ENCODE measurements at regions not wholly inside any gene's neighbourhood (a gene's known extent, or its start where the extent isn't known, plus 50 kb on each side); places are given as distances from the start of the nearest gene placed in this dataset.
"Not testable (repeated sequence)": the region's sequence is repeated elsewhere in the genome, so short reads cannot be mapped to it uniquely, and the experiment has no call there.

DNA sequence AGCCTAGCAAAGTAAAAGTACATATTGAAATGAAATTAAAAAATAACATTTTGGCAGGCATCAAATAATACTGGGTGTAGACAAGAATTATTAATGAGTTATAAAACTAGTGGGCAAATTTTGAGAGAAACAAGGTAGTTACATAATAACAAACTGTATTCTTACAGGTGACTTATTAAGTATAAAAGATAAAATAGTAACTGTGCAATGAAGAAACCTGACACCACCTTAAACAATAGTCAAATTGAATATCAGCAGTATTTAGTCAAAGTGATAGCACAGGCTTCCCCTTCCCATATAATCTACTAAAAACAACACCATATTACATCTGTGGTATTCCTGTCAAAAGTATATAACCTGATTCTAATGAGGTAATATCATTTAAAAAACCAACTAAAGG is 1099.8 kb upstream of the CRIM1 start:
- no peak for DNase-seq

- DNase-seq = no peak
These were observed 1104.4 kb upstream of the CRIM1 start for GRCh38 chr2:35251156-35251555.

DNA sequence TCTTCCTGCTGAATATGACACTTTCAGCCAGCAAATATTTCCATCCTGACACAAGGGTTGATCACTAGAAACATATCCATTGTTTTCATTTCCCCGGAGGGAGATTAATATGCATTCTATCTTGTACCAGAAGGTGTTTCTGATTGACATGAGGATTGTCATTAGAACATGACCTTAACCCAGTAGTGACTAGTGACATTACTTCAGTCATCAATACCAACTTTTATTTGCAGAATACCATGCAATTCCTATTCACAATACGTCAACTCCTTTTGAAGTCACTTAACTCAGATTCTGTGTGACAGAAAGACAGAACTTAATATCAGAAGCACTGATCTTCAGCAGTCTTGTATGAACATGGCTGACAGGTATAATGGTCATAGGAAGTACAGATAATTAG is 1108.9 kb upstream of the CRIM1 start:
- no peak for DNase-seq

GRCh38 chr2:35228584-35228983 is 1127.0 kb upstream of the CRIM1 start:
- DNase-seq = no peak

- no peak for DNase-seq
These were observed 1135.1 kb upstream of the CRIM1 start for GRCh38 chr2:35220461-35220860.

DNA sequence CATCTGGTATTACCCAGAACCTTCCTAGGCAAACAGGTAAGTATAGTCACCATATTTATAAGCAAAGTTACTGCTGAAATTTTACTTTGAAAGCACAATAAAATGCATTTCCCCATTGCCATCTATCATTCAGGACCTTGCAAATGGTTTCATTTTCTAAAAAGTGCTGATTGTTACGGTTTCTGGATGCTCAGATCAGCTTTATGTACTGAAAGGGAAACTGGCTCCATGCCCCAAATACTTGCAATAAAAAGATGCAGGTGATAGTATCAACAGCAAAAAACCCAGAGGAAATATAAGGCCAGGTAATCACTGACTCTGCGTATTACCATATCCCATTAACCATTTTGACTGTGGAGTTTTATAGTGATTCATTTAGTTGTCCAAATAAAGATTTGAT is 1150.7 kb upstream of the CRIM1 start:
- DNase-seq = no peak

- no peak for DNase-seq
These were observed 1151.3 kb upstream of the CRIM1 start for GRCh38 chr2:35204323-35204722.

- no peak for DNase-seq
These were observed 1156.3 kb upstream of the CRIM1 start for GRCh38 chr2:35199298-35199697.

DNA sequence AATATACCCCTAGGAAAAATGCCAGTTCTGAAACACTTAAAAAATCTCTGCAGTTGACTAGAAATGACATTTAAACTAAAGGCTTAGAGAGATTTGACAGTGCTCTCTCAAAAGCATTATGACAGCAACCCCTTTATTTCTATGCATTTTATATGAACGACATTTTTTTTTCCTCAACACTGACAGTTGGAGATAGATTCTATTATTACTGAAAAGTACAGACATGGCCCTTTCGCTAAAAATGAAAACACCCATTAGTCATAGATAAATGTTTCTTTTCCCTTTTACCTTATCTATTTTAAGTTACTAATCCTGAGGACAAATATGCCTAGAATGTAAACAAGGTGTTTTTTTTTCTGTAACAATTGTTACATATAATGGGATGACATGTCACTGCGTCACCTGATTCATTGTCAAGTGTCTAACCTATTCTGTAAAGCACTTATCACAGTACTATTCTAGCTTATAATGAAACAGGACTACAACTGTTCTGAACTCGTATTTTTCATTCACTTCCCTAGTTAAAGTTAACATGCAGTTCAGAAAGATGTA is 1169.6 kb upstream of the CRIM1 start:
- DNase-seq = no peak

DNA sequence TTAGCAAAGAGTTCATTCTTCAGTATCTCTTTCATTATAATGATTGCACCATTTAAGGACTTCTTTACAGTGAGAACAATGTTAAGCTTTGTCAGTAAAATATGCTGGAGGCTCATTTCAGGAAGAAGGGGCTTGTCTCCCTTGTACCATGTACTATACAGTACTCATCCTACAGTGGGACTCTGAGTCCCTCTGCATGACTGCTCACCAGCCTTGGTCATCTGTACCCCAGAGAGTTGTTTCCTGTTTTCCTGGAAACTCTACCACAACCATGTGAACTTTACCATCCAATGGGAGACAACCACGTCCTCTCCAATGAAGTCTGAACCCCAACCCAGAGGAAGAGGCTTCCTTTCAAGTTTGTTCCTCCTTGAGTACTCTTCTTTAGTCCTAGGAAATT is 1171.1 kb upstream of the CRIM1 start:
- no peak for DNase-seq

DNA sequence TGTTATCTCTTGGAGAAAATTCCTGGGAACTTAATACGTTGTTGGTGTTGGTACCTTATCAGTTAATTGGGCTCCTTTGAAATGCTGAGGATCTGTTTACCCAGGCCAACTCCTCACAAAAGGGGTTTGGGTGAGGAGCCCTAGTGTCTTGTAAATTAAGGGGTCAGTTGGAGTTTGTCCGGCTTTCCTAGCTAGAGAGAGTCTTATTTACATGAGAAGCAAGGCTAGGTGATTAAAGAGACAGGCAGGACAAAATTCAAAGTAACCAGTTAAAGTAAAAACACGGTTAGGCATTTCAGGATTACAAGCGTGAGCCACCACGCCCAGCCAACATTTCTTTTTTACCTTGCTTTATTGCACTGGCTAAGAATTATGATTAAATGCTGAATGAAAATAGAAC is 1178.9 kb upstream of the CRIM1 start:
- DNase-seq = not testable (repeated sequence)

- no peak for DNase-seq
These were observed 1180.7 kb upstream of the CRIM1 start for GRCh38 chr2:35174845-35175244.

DNA sequence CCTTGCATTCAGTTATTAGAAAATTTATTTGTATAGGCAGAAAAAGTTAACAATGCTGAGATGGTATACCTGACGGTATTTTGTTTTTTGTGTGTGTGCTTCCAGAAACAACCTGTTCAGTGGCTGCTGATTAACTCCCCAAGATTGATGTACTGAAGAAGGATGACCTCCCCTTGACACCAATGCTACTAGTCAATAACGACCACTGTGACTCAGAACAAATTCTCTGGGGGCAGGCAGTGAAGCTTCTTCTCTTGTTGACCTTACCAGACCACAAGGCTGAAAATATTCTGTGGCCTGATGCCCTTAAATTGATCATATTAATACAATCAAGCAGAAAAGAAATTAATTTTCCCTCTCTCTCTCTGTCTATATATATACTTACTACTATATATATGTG is 1182.9 kb upstream of the CRIM1 start:
- no peak for DNase-seq

GRCh38 chr2:35168351-35168750 is 1187.2 kb upstream of the CRIM1 start:
- DNase-seq = no peak

DNA sequence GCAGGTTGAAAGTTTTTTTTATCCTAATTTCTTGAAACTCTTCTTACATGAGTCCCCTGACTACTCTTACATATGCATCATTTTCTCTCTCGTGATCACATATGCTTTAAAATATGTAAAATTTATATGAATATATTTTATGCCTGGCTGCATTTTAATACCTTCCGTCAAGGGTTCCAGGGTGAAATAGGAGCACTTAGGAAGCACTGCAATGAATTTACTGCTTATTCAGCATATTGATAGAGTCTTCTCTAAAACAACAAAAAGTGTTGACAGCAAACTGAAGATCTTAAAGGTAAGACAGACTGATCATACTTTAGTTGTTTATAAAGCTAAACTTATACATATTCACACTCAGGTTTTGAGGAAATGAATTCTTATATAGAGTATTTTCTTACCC is 1191.6 kb upstream of the CRIM1 start:
- DNase-seq = no peak

- no peak for DNase-seq
These were observed 1194.7 kb upstream of the CRIM1 start for GRCh38 chr2:35160871-35161270.

DNA sequence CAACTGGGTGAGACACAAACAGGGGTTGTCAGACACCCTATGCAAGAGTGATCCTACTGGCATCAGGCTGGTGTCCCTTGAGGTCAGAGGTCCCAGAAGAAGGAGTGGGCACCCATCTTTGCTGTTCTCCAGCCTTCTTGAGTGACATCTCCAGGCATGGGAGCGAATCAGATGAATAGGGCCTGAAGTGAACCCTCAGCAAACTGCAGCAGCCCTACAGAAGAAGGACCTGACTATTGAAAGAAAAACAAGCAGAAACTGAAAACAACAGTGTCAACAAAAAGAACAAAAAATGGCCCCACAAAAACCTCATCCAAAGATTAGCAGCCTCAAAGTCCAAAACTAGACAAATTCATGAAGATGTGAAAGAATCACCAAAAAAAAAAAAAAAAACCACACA is 1229.7 kb upstream of the CRIM1 start:
- DNase-seq = no peak

GRCh38 chr2:35125278-35125677 is 1230.3 kb upstream of the CRIM1 start:
- no peak for DNase-seq

- DNase-seq = no peak
These were observed 1239.4 kb upstream of the CRIM1 start for GRCh38 chr2:35116151-35116550.

DNA sequence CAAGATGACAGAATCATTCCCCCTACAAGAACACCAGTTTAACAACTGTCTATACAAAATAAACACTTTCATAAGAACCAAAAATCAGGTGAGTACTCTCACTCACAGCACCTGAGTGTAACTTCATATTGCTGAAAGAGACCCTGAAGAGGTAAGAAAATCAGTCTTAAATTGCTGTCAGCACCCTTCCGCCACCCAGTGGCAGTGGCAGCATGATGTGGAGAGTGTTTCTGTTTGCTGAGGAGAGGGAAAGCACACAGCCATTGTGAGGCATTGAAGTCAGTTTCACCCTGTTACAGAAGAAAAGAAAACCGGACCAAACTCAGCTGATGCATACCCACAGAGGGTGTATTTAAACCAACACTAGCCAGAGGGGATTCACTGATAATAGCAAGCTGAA is 1240.8 kb upstream of the CRIM1 start:
- DNase-seq = no peak

GRCh38 chr2:35112367-35112766 is 1243.2 kb upstream of the CRIM1 start:
- not testable (repeated sequence) for DNase-seq

GRCh38 chr2:35104309-35104708 is 1251.3 kb upstream of the CRIM1 start:
- no peak for DNase-seq

- DNase-seq = no peak
These were observed 1256.2 kb upstream of the CRIM1 start for GRCh38 chr2:35099342-35099741.

GRCh38 chr2:35082072-35082471 is 1273.5 kb upstream of the CRIM1 start:
- DNase-seq = no peak

DNA sequence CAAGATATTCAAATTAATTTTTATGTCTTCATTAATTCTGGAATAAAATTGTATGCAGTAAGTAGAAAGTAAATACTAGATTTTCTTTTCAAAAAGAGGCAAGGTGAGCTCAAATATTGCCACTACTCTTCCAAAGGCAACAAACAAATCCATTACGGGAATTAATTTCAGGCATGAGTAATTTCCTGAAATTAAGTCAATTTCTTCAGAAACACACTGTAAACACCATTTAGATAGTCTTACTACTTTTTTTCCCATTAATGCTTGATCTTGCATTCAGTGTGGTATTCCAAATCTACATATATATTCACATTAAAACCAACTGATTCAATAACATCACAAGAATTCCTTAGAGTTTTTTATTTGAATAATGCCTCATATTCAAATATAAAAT is 1274.0 kb upstream of the CRIM1 start:
- DNase-seq = no peak
